Tibial nerve (tissue), 3 donors: ENCODE measurements at regions not wholly inside any gene's neighbourhood (a gene's known extent, or its start where the extent isn't known, plus 50 kb on each side); places are given as distances from the start of the nearest gene placed in this dataset.

Source experiments
- CTCF ChIP-seq, 5 experiments: fragments of 200-600 bp in 3 of 5; fragments of 450-650 bp in 2 of 5; sonication (generic) in 3 of 5; IDR thresholded peaks; one replicate each; pipeline ENCODE4 v1.5.1; 2016 to 2019; ENCODE audit warnings: antibody characterized with exemption in 5 of 5, mild to moderate bottlenecking in 3 of 5, moderate library complexity in 2 of 5
- POLR2A ChIP-seq, 2 donors: fragments of 450-650 bp; IDR thresholded peaks; one replicate each; pipeline ENCODE4 v1.6.1; 2017; ENCODE audit warnings: antibody characterized with exemption in 2 of 2, mild to moderate bottlenecking in 2 of 2, moderate library complexity in 2 of 2

DNA sequence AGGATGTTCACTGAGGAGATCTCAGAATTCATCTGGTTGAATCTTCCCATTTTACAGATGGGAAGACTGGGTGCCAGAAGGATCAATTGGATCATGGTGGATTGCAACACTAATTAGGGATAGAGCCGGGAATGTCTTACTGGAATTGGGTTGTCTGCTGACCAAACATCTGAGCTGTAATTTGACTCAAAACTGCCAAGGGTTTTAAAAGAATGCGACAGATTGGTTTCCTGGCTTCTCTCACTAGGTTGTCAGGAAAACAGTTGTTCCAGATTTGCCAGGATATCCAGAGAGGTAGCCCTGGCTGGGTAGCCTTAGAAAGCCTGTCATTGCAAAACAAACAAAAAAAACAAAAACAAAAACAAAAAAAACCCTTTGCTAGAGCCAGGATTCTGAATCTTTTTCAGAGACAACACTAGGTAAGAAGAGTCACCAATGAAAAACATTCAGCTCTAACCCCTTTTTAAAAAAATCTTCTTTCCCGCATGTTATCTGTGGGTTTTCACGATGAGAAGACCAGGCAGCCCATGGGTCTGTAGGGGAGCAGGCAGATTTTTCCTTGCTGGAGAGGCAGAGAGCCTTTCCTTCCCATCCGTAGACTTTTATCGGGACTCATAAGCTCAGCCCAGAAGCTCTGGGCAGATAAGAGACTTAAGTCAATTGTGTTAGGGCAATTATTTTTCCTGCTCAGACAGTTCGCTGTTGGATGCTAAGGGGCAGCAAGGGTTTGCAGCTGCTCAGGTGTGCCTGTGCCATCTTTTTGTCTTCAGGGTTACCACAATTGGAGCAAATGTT is 418.9 kb downstream of the PRDM2 start:
- no peak for TF ChIP-seq CTCF (IDR thresholded peaks at IDR 0.05)
- TF ChIP-seq POLR2A (IDR thresholded peaks at IDR 0.05) = no peak
